ENCODE measurements at regions not wholly inside any gene's neighbourhood (a gene's known extent, or its start where the extent isn't known, plus 50 kb on each side); places are given as distances from the start of the nearest gene placed in this dataset.

DNA sequence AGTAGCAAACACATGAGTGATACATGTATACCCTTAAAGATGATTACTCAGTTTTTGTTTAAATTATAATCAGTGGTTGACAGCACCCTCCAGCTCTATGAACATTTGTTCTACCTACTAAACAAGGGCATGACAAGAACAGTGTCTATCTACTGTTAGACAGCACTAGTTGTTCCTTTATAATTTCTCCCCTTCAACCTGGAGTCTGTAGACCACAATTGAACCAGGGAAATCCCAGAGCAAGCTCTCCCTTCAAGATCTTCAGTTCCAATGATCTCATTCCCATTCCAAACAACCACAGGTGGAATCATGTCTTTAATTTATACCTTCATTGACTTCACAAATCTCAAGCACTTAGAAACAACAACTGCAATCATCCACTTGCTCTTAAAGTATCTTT lies 216.1 kb downstream of the HHIPL2 start:
- no peak for DNase-seq
- FAIRE-seq = no peak
- Histone ChIP-seq H3K9me3 (ENCODE audit: control insufficient read depth in 2 of 3, insufficient read depth in 1 of 3, low read length in 3 of 3) (no peaks in the 10 kb centered on the region), H3K9ac (ENCODE audit: low read length in 3 of 3) (no peak overlapping the region), H3K27ac (ENCODE audit: low read depth in 2 of 2, low read length in 2 of 2) (no peak overlapping the region), H3K36me3 (ENCODE audit: control insufficient read depth in 2 of 3, insufficient read depth in 3 of 3, low read length in 3 of 3) (no peaks in the 10 kb centered on the region), H3K4me3 (ENCODE audit: low read length in 3 of 3) (no peak overlapping the region), H3K27me3 (ENCODE audit: control insufficient read depth, insufficient read depth, low read length) (no peaks in the 10 kb centered on the region), H3K4me1 (ENCODE audit: control insufficient read depth in 2 of 3, insufficient read depth in 2 of 3, low read depth in 1 of 3, low read length in 3 of 3) (no peaks in the 10 kb centered on the region)
- intact Hi-C loops (cut with DNase I) = no loop called here
- TF ChIP-seq, protein P1, sequence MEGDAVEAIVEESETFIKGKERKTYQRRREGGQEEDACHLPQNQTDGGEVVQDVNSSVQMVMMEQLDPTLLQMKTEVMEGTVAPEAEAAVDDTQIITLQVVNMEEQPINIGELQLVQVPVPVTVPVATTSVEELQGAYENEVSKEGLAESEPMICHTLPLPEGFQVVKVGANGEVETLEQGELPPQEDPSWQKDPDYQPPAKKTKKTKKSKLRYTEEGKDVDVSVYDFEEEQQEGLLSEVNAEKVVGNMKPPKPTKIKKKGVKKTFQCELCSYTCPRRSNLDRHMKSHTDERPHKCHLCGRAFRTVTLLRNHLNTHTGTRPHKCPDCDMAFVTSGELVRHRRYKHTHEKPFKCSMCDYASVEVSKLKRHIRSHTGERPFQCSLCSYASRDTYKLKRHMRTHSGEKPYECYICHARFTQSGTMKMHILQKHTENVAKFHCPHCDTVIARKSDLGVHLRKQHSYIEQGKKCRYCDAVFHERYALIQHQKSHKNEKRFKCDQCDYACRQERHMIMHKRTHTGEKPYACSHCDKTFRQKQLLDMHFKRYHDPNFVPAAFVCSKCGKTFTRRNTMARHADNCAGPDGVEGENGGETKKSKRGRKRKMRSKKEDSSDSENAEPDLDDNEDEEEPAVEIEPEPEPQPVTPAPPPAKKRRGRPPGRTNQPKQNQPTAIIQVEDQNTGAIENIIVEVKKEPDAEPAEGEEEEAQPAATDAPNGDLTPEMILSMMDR (IDR thresholded peaks at IDR 0.05; ENCODE audit: borderline replicate concordance, extremely low read depth, insufficient read depth) = no peak

DNA sequence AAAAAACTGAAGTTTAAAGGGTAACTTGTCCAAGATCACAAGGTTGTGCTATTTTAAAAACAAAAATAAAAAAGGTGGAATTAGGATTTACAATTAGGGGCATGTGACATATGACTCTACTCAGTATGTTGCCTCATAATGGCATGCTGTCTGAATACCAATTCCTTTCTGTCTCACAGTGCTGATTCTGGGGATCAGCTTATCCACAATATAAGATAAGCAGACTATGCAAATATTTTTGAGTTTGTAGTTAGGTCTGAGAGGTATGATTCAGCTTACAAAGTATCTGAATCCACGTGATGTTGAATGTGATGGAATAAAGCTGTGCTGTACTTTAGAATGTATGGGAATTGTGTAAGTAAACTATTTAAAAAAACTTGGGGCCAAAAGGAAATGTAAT lies 216.6 kb downstream of the HHIPL2 start:
- Histone ChIP-seq H3K36me3 (ENCODE audit: control insufficient read depth in 2 of 3, insufficient read depth in 3 of 3, low read length in 3 of 3) (no peaks in the 10 kb centered on the region), H3K4me1 (ENCODE audit: control insufficient read depth in 2 of 3, insufficient read depth in 2 of 3, low read depth in 1 of 3, low read length in 3 of 3) (no peaks in the 10 kb centered on the region), H3K4me3 (ENCODE audit: low read length in 3 of 3) (no peak overlapping the region), H3K27me3 (ENCODE audit: control insufficient read depth, insufficient read depth, low read length) (no peaks in the 10 kb centered on the region), H3K27ac (ENCODE audit: low read depth in 2 of 2, low read length in 2 of 2) (no peak overlapping the region), H3K9ac (ENCODE audit: low read length in 3 of 3) (no peak overlapping the region), H3K9me3 (ENCODE audit: control insufficient read depth in 2 of 3, insufficient read depth in 1 of 3, low read length in 3 of 3) (no peaks in the 10 kb centered on the region)
- FAIRE-seq (no peak), DNase-seq (no peak)
- intact Hi-C loops (cut with DNase I) = no loop called here
- TF ChIP-seq, protein P1 (IDR thresholded peaks at IDR 0.05; ENCODE audit: borderline replicate concordance, extremely low read depth, insufficient read depth) = no peak

DNA sequence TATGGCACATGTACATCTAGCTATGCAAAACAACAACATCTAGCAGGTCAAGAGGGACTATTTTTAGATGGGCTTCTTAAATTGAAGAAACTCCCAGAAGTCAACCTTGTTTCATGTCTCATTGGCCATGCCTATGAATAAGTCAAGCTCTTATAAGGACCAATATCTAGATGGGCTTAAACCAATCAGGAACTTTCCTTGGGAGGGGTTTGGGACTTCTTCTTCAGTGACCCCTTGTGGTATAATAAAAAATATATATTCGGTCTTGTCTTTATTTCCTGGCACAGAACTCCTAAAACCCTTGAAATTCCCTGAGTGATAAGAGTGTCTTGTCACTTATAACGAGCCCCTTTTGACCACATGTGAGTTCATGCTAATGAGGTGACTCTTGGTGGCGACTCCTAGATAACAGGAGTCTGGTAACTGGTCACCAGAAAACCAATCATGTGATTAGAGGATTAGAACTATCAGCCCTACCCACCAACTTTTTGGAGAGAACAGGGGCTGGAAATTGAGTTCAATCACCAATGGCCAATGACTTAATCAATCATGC lies 218.3 kb downstream of the HHIPL2 start:
- Histone ChIP-seq H3K27ac (ENCODE audit: low read depth in 2 of 2, low read length in 2 of 2) (no peak overlapping the region), H3K4me3 (ENCODE audit: low read length in 3 of 3) (no peak overlapping the region), H3K9ac (ENCODE audit: low read length in 3 of 3) (no peak overlapping the region), H3K4me1 (ENCODE audit: control insufficient read depth in 2 of 3, insufficient read depth in 2 of 3, low read depth in 1 of 3, low read length in 3 of 3) (no peaks in the 10 kb centered on the region), H3K36me3 (ENCODE audit: control insufficient read depth in 2 of 3, insufficient read depth in 3 of 3, low read length in 3 of 3) (no peaks in the 10 kb centered on the region), H3K27me3 (ENCODE audit: control insufficient read depth, insufficient read depth, low read length) (no peaks in the 10 kb centered on the region), H3K9me3 (ENCODE audit: control insufficient read depth in 2 of 3, insufficient read depth in 1 of 3, low read length in 3 of 3) (no peaks in the 10 kb centered on the region)
- TF ChIP-seq, protein P1 (IDR thresholded peaks at IDR 0.05; ENCODE audit: borderline replicate concordance, extremely low read depth, insufficient read depth) = no peak
- DNase-seq (no peak), FAIRE-seq (no peak)
- intact Hi-C loops (cut with DNase I) = no loop called here

DNA sequence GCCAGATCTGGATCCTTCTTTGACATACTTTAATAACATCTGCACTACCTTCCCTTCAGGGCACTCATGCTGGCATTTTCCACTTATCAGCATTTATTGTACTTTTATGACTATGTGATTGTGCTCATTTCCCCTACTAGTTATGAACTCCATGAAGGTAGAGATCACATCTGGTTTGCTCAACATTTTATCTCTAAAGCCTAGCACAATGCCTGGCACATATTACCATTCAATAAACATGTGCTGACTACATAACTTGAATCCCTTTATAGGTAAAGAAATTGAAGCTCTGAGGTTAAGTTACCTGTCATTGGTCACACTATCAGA lies 221.2 kb downstream of the HHIPL2 start:
- no peaks in the 10 kb centered on the region for H3K9me3 ChIP-seq (ENCODE audit: control insufficient read depth in 2 of 3, insufficient read depth in 1 of 3, low read length in 3 of 3)
- FAIRE-seq (no peak), DNase-seq (no peak)
- H3K9ac ChIP-seq (ENCODE audit: low read length in 3 of 3) = no peak overlapping the region
- no peaks in the 10 kb centered on the region for H3K27me3 ChIP-seq (ENCODE audit: control insufficient read depth, insufficient read depth, low read length)
- no peaks in the 10 kb centered on the region for H3K36me3 ChIP-seq (ENCODE audit: control insufficient read depth in 2 of 3, insufficient read depth in 3 of 3, low read length in 3 of 3)
- no peak overlapping the region for H3K4me3 ChIP-seq (ENCODE audit: low read length in 3 of 3)
- no peak overlapping the region for H3K27ac ChIP-seq (ENCODE audit: low read depth in 2 of 2, low read length in 2 of 2)
- intact Hi-C loops (cut with DNase I) = no loop called here
- H3K4me1 ChIP-seq (ENCODE audit: control insufficient read depth in 2 of 3, insufficient read depth in 2 of 3, low read depth in 1 of 3, low read length in 3 of 3) = no peaks in the 10 kb centered on the region
- TF ChIP-seq, protein P1 (IDR thresholded peaks at IDR 0.05; ENCODE audit: borderline replicate concordance, extremely low read depth, insufficient read depth) = no peak
